Right lobe of liver (tissue), 6 donors: ENCODE measurements at regions not wholly inside any gene's neighbourhood (a gene's known extent, or its start where the extent isn't known, plus 50 kb on each side); places are given as distances from the start of the nearest gene placed in this dataset.
A peak's percentile ranks its signal among the peaks of the same experiment; 100 is the strongest.

Experiments
- ATAC-seq, 4 donors: fragments of 200-7000 bp; cut with Tn5 transposase; one replicate each; pipeline ENCODE4 v1.9.1; 2020; ENCODE audit warnings: mild to moderate bottlenecking in 4 of 4, moderate library complexity in 4 of 4
- DNase-seq, 3 donors: peaks; one replicate each; pipeline ENCODE4 v3.0.0-alpha.2; 2020
- H3K27ac ChIP-seq, 3 donors: fragments of 200-600 bp; one replicate each; pipeline ENCODE4 v1.8.0; 2022
- H3K27me3 ChIP-seq, 2 donors: fragments of 200-600 bp; one replicate each; pipeline ENCODE4 v1.8.0; 2022
- H3K36me3 ChIP-seq, 4 donors: fragments of 200-600 bp; sonication (generic) in 1 of 4; one replicate each; pipeline versions ENCODE4 v1.5.1 to v1.8.0; 2017 to 2022; ENCODE audit warnings: control low read depth in 1 of 4
- H3K4me1 ChIP-seq, 4 donors: fragments of 200-600 bp; sonication (generic) in 1 of 4; one replicate each; pipeline versions ENCODE4 v1.5.1 to v1.8.0; 2017 to 2022; ENCODE audit warnings: control low read depth in 1 of 4
- H3K4me3 ChIP-seq, 3 donors: fragments of 200-600 bp; one replicate each; pipeline ENCODE4 v1.8.0; 2022
- H3K9me3 ChIP-seq, 4 donors: fragments of 200-600 bp; sonication (generic) in 1 of 4; one replicate each; pipeline versions ENCODE4 v1.5.1 to v1.8.0; 2017 to 2022; ENCODE audit warnings: control low read depth in 1 of 4
- POLR2A ChIP-seq: fragments of 450-650 bp; IDR thresholded peaks from one replicate; pipeline ENCODE4 v1.6.1; 2017; ENCODE audit warnings: antibody characterized with exemption, mild to moderate bottlenecking
- WGBS: methylation state at CpG from one replicate; pipeline ENCODE4 v1.1.6; 2018; ENCODE audit warnings: low coverage, low lambda C conversion rate; ENCODE audit not compliant: insufficient coverage; ENCODE audit errors: missing lambda C conversion rate; 5-methylcytosine and 5-hydroxymethylcytosine counted together
- intact Hi-C, 2 donors: fragments of 100-400 bp; cut with DNase I; formaldehyde crosslinking; loops; one replicate each; pipeline versions ENCODE4 v1.11.2 to v1.14.1; 2022
- TF ChIP-seq, protein P1 (sequence below), 4 donors: fragments of 200-600 bp in 3 of 4; fragments of 450-650 bp in 1 of 4; IDR thresholded peaks; one replicate each; pipeline versions ENCODE4 v1.5.1 to v1.8.0; 2016 to 2022; ENCODE audit warnings: antibody characterized with exemption in 4 of 4, mild to moderate bottlenecking in 2 of 4
- donor health status: DM: no; HTN: yes; CAD: no.
- donor health status: DM: no; HTN: no; CAD: no.
- donor health status: DM: no; HTN: no; CAD: no.
- donor health status: DM: no; HTN: yes; CAD: no.
- donor health status: DM: no; HTN: yes; CAD: no.

DNA sequence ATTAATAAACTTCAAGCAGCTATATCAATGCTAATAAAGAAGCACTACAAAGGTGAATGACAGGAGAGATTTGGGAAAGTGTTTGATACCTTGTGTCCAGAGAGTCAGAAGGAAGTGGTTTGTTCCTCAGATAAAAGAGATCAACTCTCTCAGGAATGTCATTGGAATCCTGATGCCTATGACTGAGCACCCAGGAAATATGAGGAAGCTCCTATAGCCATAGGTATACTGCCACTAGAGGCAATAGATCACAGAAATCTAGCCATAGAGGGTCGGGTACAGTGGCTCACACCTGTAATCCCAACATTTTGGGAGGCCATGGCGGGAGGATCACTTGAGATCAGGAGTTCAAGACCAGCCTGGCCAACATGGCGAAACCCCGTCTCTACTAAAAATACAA is 612.6 kb downstream of the DACH1 start:
- Histone ChIP-seq H3K27ac (no peak overlapping the region), H3K4me1 (no peaks in the 10 kb centered on the region), H3K4me3 (no peak overlapping the region), H3K9me3 (no peaks in the 10 kb centered on the region), H3K27me3 (no peaks in the 10 kb centered on the region), H3K36me3 (no peaks in the 10 kb centered on the region)
- 60% methylated on average over 4 of the region's 4 CpGs for WGBS
- intact Hi-C loops: no loop called here
- no peak for TF ChIP-seq POLR2A
- TF ChIP-seq, protein P1, sequence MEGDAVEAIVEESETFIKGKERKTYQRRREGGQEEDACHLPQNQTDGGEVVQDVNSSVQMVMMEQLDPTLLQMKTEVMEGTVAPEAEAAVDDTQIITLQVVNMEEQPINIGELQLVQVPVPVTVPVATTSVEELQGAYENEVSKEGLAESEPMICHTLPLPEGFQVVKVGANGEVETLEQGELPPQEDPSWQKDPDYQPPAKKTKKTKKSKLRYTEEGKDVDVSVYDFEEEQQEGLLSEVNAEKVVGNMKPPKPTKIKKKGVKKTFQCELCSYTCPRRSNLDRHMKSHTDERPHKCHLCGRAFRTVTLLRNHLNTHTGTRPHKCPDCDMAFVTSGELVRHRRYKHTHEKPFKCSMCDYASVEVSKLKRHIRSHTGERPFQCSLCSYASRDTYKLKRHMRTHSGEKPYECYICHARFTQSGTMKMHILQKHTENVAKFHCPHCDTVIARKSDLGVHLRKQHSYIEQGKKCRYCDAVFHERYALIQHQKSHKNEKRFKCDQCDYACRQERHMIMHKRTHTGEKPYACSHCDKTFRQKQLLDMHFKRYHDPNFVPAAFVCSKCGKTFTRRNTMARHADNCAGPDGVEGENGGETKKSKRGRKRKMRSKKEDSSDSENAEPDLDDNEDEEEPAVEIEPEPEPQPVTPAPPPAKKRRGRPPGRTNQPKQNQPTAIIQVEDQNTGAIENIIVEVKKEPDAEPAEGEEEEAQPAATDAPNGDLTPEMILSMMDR (IDR thresholded peaks at IDR 0.05): no peak
- DNase-seq (no peak), ATAC-seq (no peak)

DNA sequence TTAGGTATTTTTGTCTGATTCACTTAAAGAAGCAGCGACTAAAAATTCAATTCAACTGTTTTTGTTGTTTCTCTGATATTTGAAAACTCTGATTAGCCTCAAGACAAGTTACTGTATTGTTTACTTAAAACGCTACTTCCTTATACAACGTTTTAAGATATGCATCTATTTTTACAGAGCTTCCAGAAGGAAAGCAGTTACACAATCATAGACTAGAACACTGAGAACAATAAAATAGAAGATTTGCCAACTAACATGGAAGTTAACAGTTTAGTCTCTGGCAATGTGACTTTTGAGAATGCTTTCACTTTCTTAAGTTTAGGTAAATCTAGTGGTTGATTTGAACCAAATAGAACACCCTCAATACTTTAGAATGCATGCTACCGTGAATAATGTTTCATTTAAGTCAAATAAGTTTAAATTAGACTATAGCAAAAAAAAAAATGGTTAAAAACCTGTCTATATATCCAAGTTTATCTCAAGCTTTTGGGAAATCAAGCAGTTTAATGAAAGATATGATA is 614.8 kb downstream of the DACH1 start:
- Histone ChIP-seq H3K27me3 (no peaks in the 10 kb centered on the region), H3K36me3 (no peaks in the 10 kb centered on the region), H3K9me3 (no peaks in the 10 kb centered on the region), H3K27ac (no peak overlapping the region), H3K4me3 (no peak overlapping the region), H3K4me1 (no peaks in the 10 kb centered on the region)
- ATAC-seq: peak in 3 of 4 donors; percentile 27 to 50 (median 39)
- DNase-seq: no peak
- TF ChIP-seq, protein P1 (IDR thresholded peaks at IDR 0.05): no peak
- no peak for TF ChIP-seq POLR2A
- WGBS: 26% methylated on average over 4 of the region's 4 CpGs
- intact Hi-C loops: no loop called here

DNA sequence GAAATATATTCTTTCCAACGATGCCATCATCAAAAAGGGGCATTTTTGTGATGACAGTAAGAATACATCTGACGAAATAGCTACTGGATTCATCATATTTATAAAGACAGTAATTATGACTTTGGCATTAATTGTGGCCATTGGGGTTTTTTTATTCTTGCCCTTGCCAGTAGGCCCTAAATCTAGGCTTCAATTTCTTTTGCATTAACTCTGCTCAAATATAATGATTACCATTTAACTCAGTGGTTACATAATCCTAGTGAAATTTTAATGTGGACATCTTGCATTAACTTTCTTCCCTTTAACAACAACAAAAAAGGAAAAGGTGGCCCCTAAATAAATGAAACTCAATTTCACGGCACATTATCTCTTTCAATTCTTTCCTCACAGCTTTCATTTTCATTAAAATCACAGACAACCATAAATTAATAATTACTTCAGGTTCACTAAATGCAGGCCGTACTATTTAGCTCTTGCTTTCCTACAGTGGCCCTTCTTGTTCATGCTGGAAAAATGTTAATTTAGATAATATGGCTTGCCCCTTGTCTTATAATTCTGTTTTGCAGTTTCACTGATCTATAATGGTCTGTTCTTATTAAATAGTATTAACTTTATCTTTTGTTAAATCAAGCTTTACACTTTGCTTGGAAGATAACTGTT is 615.6 kb downstream of the DACH1 start:
- no peaks in the 10 kb centered on the region for H3K27me3 ChIP-seq
- H3K27ac ChIP-seq: no peak overlapping the region
- ATAC-seq: no peak
- H3K4me3 ChIP-seq: no peak overlapping the region
- DNase-seq: no peak
- no peaks in the 10 kb centered on the region for H3K36me3 ChIP-seq
- H3K9me3 ChIP-seq: no peaks in the 10 kb centered on the region
- intact Hi-C loops: no loop called here
- 58% methylated on average over 4 of the region's 4 CpGs for WGBS
- no peak for TF ChIP-seq POLR2A
- TF ChIP-seq, protein P1 (IDR thresholded peaks at IDR 0.05): no peak
- H3K4me1 ChIP-seq: no peaks in the 10 kb centered on the region

DNA sequence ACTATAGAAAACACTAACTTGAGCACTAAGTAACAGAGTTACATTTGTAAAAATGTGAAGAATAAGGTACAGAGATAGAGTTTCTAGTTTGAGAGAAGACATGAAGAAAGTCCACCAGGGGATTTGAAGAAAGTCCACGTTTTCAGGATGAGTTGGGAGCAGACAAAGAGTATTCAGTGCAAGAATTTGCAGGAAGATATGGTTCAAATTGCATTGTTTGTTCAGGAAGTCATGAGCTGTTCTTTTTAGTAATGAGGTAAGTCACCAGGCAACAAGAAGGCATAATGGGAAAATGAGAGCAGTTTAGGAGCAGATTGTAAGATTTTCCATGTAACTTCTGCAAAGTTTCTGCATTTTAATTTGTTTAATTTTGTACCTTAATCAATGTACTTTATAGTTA is 618.0 kb downstream of the DACH1 start:
- DNase-seq (no peak), ATAC-seq (no peak)
- 7% methylated on average over 1 of the region's 1 CpG for WGBS
- no peaks in the 10 kb centered on the region for H3K4me1 ChIP-seq
- H3K36me3 ChIP-seq: no peaks in the 10 kb centered on the region
- H3K27me3 ChIP-seq: no peaks in the 10 kb centered on the region
- TF ChIP-seq, protein P1 (IDR thresholded peaks at IDR 0.05): no peak
- TF ChIP-seq POLR2A: no peak
- no peaks in the 10 kb centered on the region for H3K9me3 ChIP-seq
- intact Hi-C loops: no loop called here
- no peak overlapping the region for H3K27ac ChIP-seq
- no peak overlapping the region for H3K4me3 ChIP-seq
